Erythroblast (primary cell): ENCODE measurements at regions not wholly inside any gene's neighbourhood (a gene's known extent, or its start where the extent isn't known, plus 50 kb on each side); places are given as distances from the start of the nearest gene placed in this dataset.

Experiments
- GATA1 ChIP-seq: IDR thresholded peaks from 2 replicates; pipeline ENCODE4 v1.6.1; 2011; ENCODE audit warnings: low read depth, mild to moderate bottlenecking, control low read depth, low read length, moderate library complexity
- POLR2A ChIP-seq: IDR thresholded peaks from 2 replicates; pipeline ENCODE4 v1.6.1; 2011; ENCODE audit warnings: mild to moderate bottlenecking, low read length

DNA sequence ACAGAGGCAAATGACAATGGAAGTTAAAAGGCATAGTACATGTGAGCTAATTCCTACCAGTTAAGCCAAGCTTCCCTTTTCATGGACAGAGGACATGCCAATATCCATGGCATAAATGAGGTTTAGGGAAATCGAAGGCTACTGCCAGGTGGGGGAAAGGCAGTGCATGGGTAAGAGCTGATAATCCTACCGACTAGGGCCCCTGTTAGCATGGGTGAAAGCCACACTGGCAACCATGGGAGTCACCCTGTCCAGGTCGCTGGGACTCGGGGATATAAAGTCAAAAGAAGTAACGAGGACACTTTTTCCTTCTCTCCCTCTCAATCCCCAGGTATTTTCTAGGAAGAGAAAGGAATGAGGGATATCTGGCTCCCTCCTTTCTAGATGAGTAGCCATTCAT is 83.7 kb upstream of the CDH19 start:
- no peak for TF ChIP-seq POLR2A
- no peak for TF ChIP-seq GATA1
